GM23248 (cell line): ENCODE measurements at regions not wholly inside any gene's neighbourhood (a gene's known extent, or its start where the extent isn't known, plus 50 kb on each side); places are given as distances from the start of the nearest gene placed in this dataset.

ENCODE experiments used
- DNase-seq: peaks from one replicate; pipeline ENCODE4 v3.0.0-alpha.2; 2015
- H2AFZ ChIP-seq: fragments of 200-600 bp; sonication (generic); 2 replicates; pipeline ENCODE4 v1.6.1; 2016; ENCODE audit warnings: antibody characterized with exemption
- H3F3A ChIP-seq: fragments of 200-600 bp; sonication (generic); 2 replicates; pipeline ENCODE4 v1.6.1; 2016; ENCODE audit warnings: mild to moderate bottlenecking, antibody characterized with exemption, mixed run types; ENCODE audit not compliant: insufficient read depth
- H3K27ac ChIP-seq: fragments of 200-600 bp; sonication (generic); 2 replicates; pipeline ENCODE4 v1.5.1; 2016; ENCODE audit warnings: mild to moderate bottlenecking
- H3K27me3 ChIP-seq: fragments of 200-600 bp; sonication (generic); replicated peaks from 2 replicates; pipeline ENCODE4 v1.6.1; 2016; ENCODE audit warnings: mild to moderate bottlenecking; ENCODE audit not compliant: insufficient read depth
- H3K36me3 ChIP-seq: fragments of 200-600 bp; sonication (generic); 2 replicates; pipeline ENCODE4 v1.6.1; 2016; ENCODE audit warnings: low read depth, mild to moderate bottlenecking
- H3K4me1 ChIP-seq: fragments of 200-600 bp; sonication (generic); 2 replicates; pipeline ENCODE4 v1.6.1; 2016; ENCODE audit warnings: mild to moderate bottlenecking; ENCODE audit not compliant: insufficient read depth
- H3K4me2 ChIP-seq: fragments of 200-600 bp; sonication (generic); one replicate; pipeline ENCODE4 v1.6.1; 2016; ENCODE audit warnings: mild to moderate bottlenecking; ENCODE audit not compliant: unreplicated experiment
- H3K4me3 ChIP-seq: fragments of 200-600 bp; sonication (generic); 2 replicates; pipeline ENCODE4 v1.5.1; 2016; ENCODE audit warnings: mild to moderate bottlenecking
- H3K79me2 ChIP-seq: fragments of 200-600 bp; sonication (generic); 2 replicates; pipeline ENCODE4 v1.6.1; 2016; ENCODE audit warnings: mild to moderate bottlenecking; ENCODE audit not compliant: insufficient read depth
- H3K9ac ChIP-seq: fragments of 200-600 bp; sonication (generic); 2 replicates; pipeline ENCODE4 v1.6.1; 2016; ENCODE audit warnings: mild to moderate bottlenecking
- H3K9me2 ChIP-seq: fragments of 200-600 bp; sonication (generic); 2 replicates; pipeline ENCODE4 v1.6.1; 2016; ENCODE audit warnings: mixed run types, mild to moderate bottlenecking, moderate library complexity; ENCODE audit not compliant: insufficient read depth
- H3K9me3 ChIP-seq: fragments of 200-600 bp; sonication (generic); one replicate; pipeline ENCODE4 v1.6.1; 2017; ENCODE audit warnings: low read depth
- H4K20me1 ChIP-seq: fragments of 200-600 bp; sonication (generic); 2 replicates; pipeline ENCODE4 v1.6.0; 2016; ENCODE audit not compliant: insufficient read depth
- EZH2 ChIP-seq: fragments of 200-600 bp; sonication (generic); IDR thresholded peaks from 2 replicates; pipeline ENCODE4 v1.6.1; 2018; ENCODE audit warnings: antibody characterized with exemption, mild to moderate bottlenecking; ENCODE audit not compliant: insufficient read depth, poor library complexity, severe bottlenecking
- EZH2phosphoT487 ChIP-seq: fragments of 200-600 bp; sonication (generic); IDR thresholded peaks from 2 replicates; pipeline ENCODE4 v1.6.1; 2018; ENCODE audit warnings: antibody characterized with exemption, moderate library complexity, mild to moderate bottlenecking, low read depth; ENCODE audit not compliant: insufficient read depth
- WGBS, 2 experiments: methylation state at CpG; one replicate each; pipeline ENCODE4 v1.1.6; 2015 to 2017; ENCODE audit warnings: low lambda C conversion rate in 2 of 2, low coverage in 1 of 2; ENCODE audit errors: missing lambda C conversion rate in 2 of 2; 5-methylcytosine and 5-hydroxymethylcytosine counted together
- in situ Hi-C: fragments of 300-500 bp; cut with MboI; formaldehyde crosslinking; loops from 2 replicates; pipeline ENCODE4 v1.15.0; 2020

- Histone ChIP-seq H3K4me3 (no peak overlapping the region), H2AFZ (no peak overlapping the region), H3K27me3 (no peaks in the 10 kb centered on the region), H3K4me2 (no peak overlapping the region), H3K4me1 (no peaks in the 10 kb centered on the region), H3K36me3 (no peaks in the 10 kb centered on the region), H3K9me3 (no peaks in the 10 kb centered on the region), H3K79me2 (no peaks in the 10 kb centered on the region), H3K27ac (no peak overlapping the region), H4K20me1 (no peaks in the 10 kb centered on the region), H3K9me2 (no peaks in the 10 kb centered on the region), H3K9ac (no peak overlapping the region), H3F3A (no peaks in the 10 kb centered on the region)
- no peak for TF ChIP-seq EZH2phosphoT487
- no peak for TF ChIP-seq EZH2
- DNase-seq: no peak
- in situ Hi-C loops: no loop called here
- 61 to 67% methylated on average over 4 of the region's 4 CpGs for WGBS, 2 experiments
Measured at GRCh38 chr5:3660630-3661029, 65.0 kb downstream of the IRX1 start.

- DNase-seq: peak; percentile 18
- Histone ChIP-seq H3K36me3 (no peaks in the 10 kb centered on the region), H2AFZ (peak overlapping the region; percentile 82), H3K4me3 (peak overlapping the region; percentile 58), H3K4me2 (peak overlapping the region; percentile 70), H3K27me3 (no peaks in the 10 kb centered on the region), H3K4me1 (no peaks in the 10 kb centered on the region), H3K27ac (no peak overlapping the region), H3K9me2 (no peaks in the 10 kb centered on the region), H3F3A (no peaks in the 10 kb centered on the region), H3K79me2 (no peaks in the 10 kb centered on the region), H3K9ac (0 out of 2 replicates have a peak overlapping the region, but pooled peaks have one; percentile 44), H4K20me1 (no peaks in the 10 kb centered on the region), H3K9me3 (no peaks in the 10 kb centered on the region)
- in situ Hi-C loops: no loop called here
- TF ChIP-seq EZH2 (no peak), EZH2phosphoT487 (no peak)
- 16 to 24% methylated on average over 4 of the region's 4 CpGs for WGBS, 2 experiments
Measured at GRCh38 chr5:3661755-3662296, 66.2 kb downstream of the IRX1 start.

- DNase-seq: peak; percentile 1
- Histone ChIP-seq H3K4me2 (peak overlapping the region; percentile 70), H3K9ac (0 out of 2 replicates have a peak overlapping the region, but pooled peaks have one; percentile 44), H3K27me3 (no peaks in the 10 kb centered on the region), H3K27ac (no peak overlapping the region), H3K79me2 (no peaks in the 10 kb centered on the region), H3K4me3 (peak overlapping the region; percentile 58), H3F3A (no peaks in the 10 kb centered on the region), H4K20me1 (no peaks in the 10 kb centered on the region), H3K9me3 (no peaks in the 10 kb centered on the region), H3K9me2 (no peaks in the 10 kb centered on the region), H3K4me1 (no peaks in the 10 kb centered on the region), H2AFZ (peak overlapping the region; percentile 82), H3K36me3 (no peaks in the 10 kb centered on the region)
- 3 to 5% methylated on average over 1 of the region's 1 CpG for WGBS, 2 experiments
- TF ChIP-seq EZH2: no peak
- TF ChIP-seq EZH2phosphoT487: no peak
- in situ Hi-C loops: no loop called here
Measured at GRCh38 chr5:3662344-3662743, 66.7 kb downstream of the IRX1 start.

GRCh38 chr5:3671337-3671736 is 75.7 kb downstream of the IRX1 start:
- no peaks in the 10 kb centered on the region for H3F3A ChIP-seq
- H3K79me2 ChIP-seq: no peaks in the 10 kb centered on the region
- H3K27ac ChIP-seq: no peak overlapping the region
- no peaks in the 10 kb centered on the region for H3K36me3 ChIP-seq
- H3K4me3 ChIP-seq: no peak overlapping the region
- no peak for DNase-seq
- no peak overlapping the region for H3K9ac ChIP-seq
- no peaks in the 10 kb centered on the region for H3K9me3 ChIP-seq
- no peaks in the 10 kb centered on the region for H4K20me1 ChIP-seq
- TF ChIP-seq EZH2phosphoT487: no peak
- TF ChIP-seq EZH2: no peak
- no peaks in the 10 kb centered on the region for H3K27me3 ChIP-seq
- no peak overlapping the region for H3K4me2 ChIP-seq
- in situ Hi-C loops: no loop called here
- H2AFZ ChIP-seq: no peak overlapping the region
- H3K4me1 ChIP-seq: no peaks in the 10 kb centered on the region
- 13 to 14% methylated on average over 3 of the region's 3 CpGs for WGBS, 2 experiments
- H3K9me2 ChIP-seq: no peaks in the 10 kb centered on the region

- H3K9ac ChIP-seq: no peak overlapping the region
- no peak for DNase-seq
- H4K20me1 ChIP-seq: no peaks in the 10 kb centered on the region
- H3K4me1 ChIP-seq: no peaks in the 10 kb centered on the region
- no peaks in the 10 kb centered on the region for H3K27me3 ChIP-seq
- no peaks in the 10 kb centered on the region for H3K36me3 ChIP-seq
- no peak overlapping the region for H3K4me3 ChIP-seq
- no peaks in the 10 kb centered on the region for H3F3A ChIP-seq
- WGBS, 2 experiments: 38 to 51% methylated on average over 4 of the region's 4 CpGs
- no peak overlapping the region for H2AFZ ChIP-seq
- TF ChIP-seq EZH2 (no peak), EZH2phosphoT487 (no peak)
- H3K79me2 ChIP-seq: no peaks in the 10 kb centered on the region
- in situ Hi-C loops: no loop called here
- no peak overlapping the region for H3K27ac ChIP-seq
- H3K9me3 ChIP-seq: no peaks in the 10 kb centered on the region
- no peaks in the 10 kb centered on the region for H3K9me2 ChIP-seq
- H3K4me2 ChIP-seq: no peak overlapping the region
Measured at GRCh38 chr5:3678801-3679200, 83.2 kb downstream of the IRX1 start.
